ENCODE measurements at regions not wholly inside any gene's neighbourhood (a gene's known extent, or its start where the extent isn't known, plus 50 kb on each side); places are given as distances from the start of the nearest gene placed in this dataset.
"Not testable (repeated sequence)": the region's sequence is repeated elsewhere in the genome, so short reads cannot be mapped to it uniquely, and the experiment has no call there.

GRCh38 chr2:33909945-33910695 lies 311.0 kb upstream of the FAM98A start:
- no peak for DNase-seq
- no peak overlapping the region for H3K27ac ChIP-seq (ENCODE audit: low read depth, low read length)
- WGBS (ENCODE audit: extremely low coverage, insufficient coverage, low lambda C conversion rate), result no CpG with 5 or more reads among the region's 8 CpGs

GRCh38 chr2:33907866-33908265 lies 308.8 kb upstream of the FAM98A start:
- Histone ChIP-seq H3K79me2 (ENCODE audit: control insufficient read depth, insufficient read depth, low read length) (no peaks in the 10 kb centered on the region), H2AK5ac (ENCODE audit: low read length) (no peak overlapping the region), H3K4me3 (ENCODE audit: low read length) (no peak overlapping the region), H3K4ac (ENCODE audit: low read depth, low read length) (peak overlapping the region; percentile 1), H3K4me1 (ENCODE audit: control insufficient read depth, low read depth, low read length) (no peaks in the 10 kb centered on the region), H3K56ac (ENCODE audit: low read length) (no peak overlapping the region), H3K9ac (ENCODE audit: low read length) (no peak overlapping the region), H4K5ac (ENCODE audit: low read length) (no peak overlapping the region), H3K36me3 (ENCODE audit: control insufficient read depth, insufficient read depth, low read length) (no peaks in the 10 kb centered on the region), H3K18ac (ENCODE audit: low read length) (no peak overlapping the region), H2BK5ac (ENCODE audit: low read length) (no peak overlapping the region), H3K27ac (ENCODE audit: low read depth, low read length) (no peak overlapping the region), H2BK120ac (ENCODE audit: low read depth, low read length) (no peak overlapping the region), H2BK15ac (replicated peaks; ENCODE audit: low read depth) (no peak overlapping the region), H3K27me3 (ENCODE audit: insufficient read depth, low read length, poor library complexity) (no peaks in the 10 kb centered on the region), H4K8ac (ENCODE audit: low read depth, low read length) (no peak overlapping the region), H3K79me1 (ENCODE audit: low read length) (no peaks in the 10 kb centered on the region), H3K23ac (ENCODE audit: low read length) (no peak overlapping the region), H3K4me2 (ENCODE audit: low read length) (no peak overlapping the region)
- DNase-seq, result no peak
- WGBS (ENCODE audit: extremely low coverage, insufficient coverage, low lambda C conversion rate), result no CpG with 5 or more reads among the region's 2 CpGs

More at GRCh38 chr2:33909945-33910695, 311.0 kb upstream of the FAM98A start:
- Histone ChIP-seq H3K4me3 (ENCODE audit: low read length) (no peak overlapping the region), H3K56ac (ENCODE audit: low read length) (no peak overlapping the region), H3K23ac (ENCODE audit: low read length) (no peak overlapping the region), H3K4me2 (ENCODE audit: low read length) (no peak overlapping the region), H3K18ac (ENCODE audit: low read length) (no peak overlapping the region), H3K27me3 (ENCODE audit: insufficient read depth, low read length, poor library complexity) (no peaks in the 10 kb centered on the region), H2AK5ac (ENCODE audit: low read length) (no peak overlapping the region), H2BK15ac (replicated peaks; ENCODE audit: low read depth) (no peak overlapping the region), H3K79me2 (ENCODE audit: control insufficient read depth, insufficient read depth, low read length) (no peaks in the 10 kb centered on the region), H3K79me1 (ENCODE audit: low read length) (no peaks in the 10 kb centered on the region), H2BK5ac (ENCODE audit: low read length) (no peak overlapping the region), H3K4me1 (ENCODE audit: control insufficient read depth, low read depth, low read length) (no peaks in the 10 kb centered on the region), H2BK120ac (ENCODE audit: low read depth, low read length) (no peak overlapping the region), H4K8ac (ENCODE audit: low read depth, low read length) (no peak overlapping the region), H3K4ac (ENCODE audit: low read depth, low read length) (no peak overlapping the region), H3K36me3 (ENCODE audit: control insufficient read depth, insufficient read depth, low read length) (no peaks in the 10 kb centered on the region), H3K9ac (ENCODE audit: low read length) (no peak overlapping the region), H4K5ac (ENCODE audit: low read length) (no peak overlapping the region)

GRCh38 chr2:33906129-33906528 lies 307.0 kb upstream of the FAM98A start:
- not testable (repeated sequence) for H3K79me1 ChIP-seq (ENCODE audit: low read length); H3K27me3 ChIP-seq (ENCODE audit: insufficient read depth, low read length, poor library complexity); H3K36me3 ChIP-seq (ENCODE audit: control insufficient read depth, insufficient read depth, low read length); H4K5ac ChIP-seq (ENCODE audit: low read length); H2AK5ac ChIP-seq (ENCODE audit: low read length); H3K4ac ChIP-seq (ENCODE audit: low read depth, low read length); H3K79me2 ChIP-seq (ENCODE audit: control insufficient read depth, insufficient read depth, low read length); H3K4me1 ChIP-seq (ENCODE audit: control insufficient read depth, low read depth, low read length); H3K4me3 ChIP-seq (ENCODE audit: low read length); H3K4me2 ChIP-seq (ENCODE audit: low read length); H4K8ac ChIP-seq (ENCODE audit: low read depth, low read length); H3K23ac ChIP-seq (ENCODE audit: low read length); H3K9ac ChIP-seq (ENCODE audit: low read length); H3K56ac ChIP-seq (ENCODE audit: low read length); H2BK120ac ChIP-seq (ENCODE audit: low read depth, low read length); H2BK15ac ChIP-seq (replicated peaks; ENCODE audit: low read depth); H3K18ac ChIP-seq (ENCODE audit: low read length); DNase-seq; H3K27ac ChIP-seq (ENCODE audit: low read depth, low read length); H2BK5ac ChIP-seq (ENCODE audit: low read length)
- no CpG with 5 or more reads among the region's 1 CpG for WGBS (ENCODE audit: extremely low coverage, insufficient coverage, low lambda C conversion rate)

GRCh38 chr2:33904801-33905200 lies 305.7 kb upstream of the FAM98A start:
- Histone ChIP-seq H3K18ac (ENCODE audit: low read length) (no peak overlapping the region), H3K23ac (ENCODE audit: low read length) (no peak overlapping the region), H3K4me1 (ENCODE audit: control insufficient read depth, low read depth, low read length) (no peaks in the 10 kb centered on the region), H2BK5ac (ENCODE audit: low read length) (no peak overlapping the region), H4K5ac (ENCODE audit: low read length) (no peak overlapping the region), H3K4me3 (ENCODE audit: low read length) (no peak overlapping the region), H2BK120ac (ENCODE audit: low read depth, low read length) (no peak overlapping the region), H3K36me3 (ENCODE audit: control insufficient read depth, insufficient read depth, low read length) (no peaks in the 10 kb centered on the region), H3K79me2 (ENCODE audit: control insufficient read depth, insufficient read depth, low read length) (no peaks in the 10 kb centered on the region), H2AK5ac (ENCODE audit: low read length) (no peak overlapping the region), H3K79me1 (ENCODE audit: low read length) (no peaks in the 10 kb centered on the region), H3K4me2 (ENCODE audit: low read length) (no peak overlapping the region), H3K9ac (ENCODE audit: low read length) (no peak overlapping the region), H2BK15ac (replicated peaks; ENCODE audit: low read depth) (no peak overlapping the region), H3K56ac (ENCODE audit: low read length) (no peak overlapping the region), H4K8ac (ENCODE audit: low read depth, low read length) (no peak overlapping the region), H3K27ac (ENCODE audit: low read depth, low read length) (no peak overlapping the region), H3K27me3 (ENCODE audit: insufficient read depth, low read length, poor library complexity) (no peaks in the 10 kb centered on the region), H3K4ac (ENCODE audit: low read depth, low read length) (no peak overlapping the region)
- no CpG with 5 or more reads among the region's 4 CpGs for WGBS (ENCODE audit: extremely low coverage, insufficient coverage, low lambda C conversion rate)
- DNase-seq, result no peak

GRCh38 chr2:33903701-33904100 lies 304.6 kb upstream of the FAM98A start:
- no peaks in the 10 kb centered on the region for H3K4me1 ChIP-seq (ENCODE audit: control insufficient read depth, low read depth, low read length)
- no peak overlapping the region for H3K56ac ChIP-seq (ENCODE audit: low read length)
- H2BK15ac ChIP-seq (replicated peaks; ENCODE audit: low read depth), result no peak overlapping the region
- H3K4ac ChIP-seq (ENCODE audit: low read depth, low read length), result no peak overlapping the region
- H3K79me2 ChIP-seq (ENCODE audit: control insufficient read depth, insufficient read depth, low read length), result no peaks in the 10 kb centered on the region
- H3K27me3 ChIP-seq (ENCODE audit: insufficient read depth, low read length, poor library complexity), result no peaks in the 10 kb centered on the region
- H2BK120ac ChIP-seq (ENCODE audit: low read depth, low read length), result no peak overlapping the region
- H4K5ac ChIP-seq (ENCODE audit: low read length), result no peak overlapping the region
- no peak overlapping the region for H3K9ac ChIP-seq (ENCODE audit: low read length)
- no peaks in the 10 kb centered on the region for H3K79me1 ChIP-seq (ENCODE audit: low read length)
- H3K36me3 ChIP-seq (ENCODE audit: control insufficient read depth, insufficient read depth, low read length), result no peaks in the 10 kb centered on the region
- H3K23ac ChIP-seq (ENCODE audit: low read length), result no peak overlapping the region
- no CpG with 5 or more reads among the region's 21 CpGs for WGBS (ENCODE audit: extremely low coverage, insufficient coverage, low lambda C conversion rate)
- H3K4me2 ChIP-seq (ENCODE audit: low read length), result no peak overlapping the region
- no peak overlapping the region for H2BK5ac ChIP-seq (ENCODE audit: low read length)
- no peak for DNase-seq
- no peak overlapping the region for H3K4me3 ChIP-seq (ENCODE audit: low read length)
- no peak overlapping the region for H3K27ac ChIP-seq (ENCODE audit: low read depth, low read length)
- H2AK5ac ChIP-seq (ENCODE audit: low read length), result no peak overlapping the region
- no peak overlapping the region for H4K8ac ChIP-seq (ENCODE audit: low read depth, low read length)
- H3K18ac ChIP-seq (ENCODE audit: low read length), result no peak overlapping the region

- no peak overlapping the region for H4K8ac ChIP-seq (ENCODE audit: low read depth, low read length)
- no peaks in the 10 kb centered on the region for H3K36me3 ChIP-seq (ENCODE audit: control insufficient read depth, insufficient read depth, low read length)
- no peak overlapping the region for H3K23ac ChIP-seq (ENCODE audit: low read length)
- H3K4me1 ChIP-seq (ENCODE audit: control insufficient read depth, low read depth, low read length), result no peaks in the 10 kb centered on the region
- no peak overlapping the region for H4K5ac ChIP-seq (ENCODE audit: low read length)
- no peak overlapping the region for H3K4me3 ChIP-seq (ENCODE audit: low read length)
- no peak overlapping the region for H2BK120ac ChIP-seq (ENCODE audit: low read depth, low read length)
- H2BK15ac ChIP-seq (replicated peaks; ENCODE audit: low read depth), result no peak overlapping the region
- no peaks in the 10 kb centered on the region for H3K79me2 ChIP-seq (ENCODE audit: control insufficient read depth, insufficient read depth, low read length)
- no peak overlapping the region for H3K18ac ChIP-seq (ENCODE audit: low read length)
- H3K79me1 ChIP-seq (ENCODE audit: low read length), result no peaks in the 10 kb centered on the region
- no peak overlapping the region for H3K9ac ChIP-seq (ENCODE audit: low read length)
- no peak overlapping the region for H3K56ac ChIP-seq (ENCODE audit: low read length)
- no peak overlapping the region for H2BK5ac ChIP-seq (ENCODE audit: low read length)
- no CpG with 5 or more reads among the region's 10 CpGs for WGBS (ENCODE audit: extremely low coverage, insufficient coverage, low lambda C conversion rate)
- no peaks in the 10 kb centered on the region for H3K27me3 ChIP-seq (ENCODE audit: insufficient read depth, low read length, poor library complexity)
- H3K4ac ChIP-seq (ENCODE audit: low read depth, low read length), result no peak overlapping the region
- no peak overlapping the region for H3K4me2 ChIP-seq (ENCODE audit: low read length)
- no peak overlapping the region for H3K27ac ChIP-seq (ENCODE audit: low read depth, low read length)
- no peak for DNase-seq
- no peak overlapping the region for H2AK5ac ChIP-seq (ENCODE audit: low read length)
Measured at GRCh38 chr2:33903215-33903614, 304.1 kb upstream of the FAM98A start.
